ENCODE measurements at regions not wholly inside any gene's neighbourhood (a gene's known extent, or its start where the extent isn't known, plus 50 kb on each side); places are given as distances from the start of the nearest gene placed in this dataset.

DNA sequence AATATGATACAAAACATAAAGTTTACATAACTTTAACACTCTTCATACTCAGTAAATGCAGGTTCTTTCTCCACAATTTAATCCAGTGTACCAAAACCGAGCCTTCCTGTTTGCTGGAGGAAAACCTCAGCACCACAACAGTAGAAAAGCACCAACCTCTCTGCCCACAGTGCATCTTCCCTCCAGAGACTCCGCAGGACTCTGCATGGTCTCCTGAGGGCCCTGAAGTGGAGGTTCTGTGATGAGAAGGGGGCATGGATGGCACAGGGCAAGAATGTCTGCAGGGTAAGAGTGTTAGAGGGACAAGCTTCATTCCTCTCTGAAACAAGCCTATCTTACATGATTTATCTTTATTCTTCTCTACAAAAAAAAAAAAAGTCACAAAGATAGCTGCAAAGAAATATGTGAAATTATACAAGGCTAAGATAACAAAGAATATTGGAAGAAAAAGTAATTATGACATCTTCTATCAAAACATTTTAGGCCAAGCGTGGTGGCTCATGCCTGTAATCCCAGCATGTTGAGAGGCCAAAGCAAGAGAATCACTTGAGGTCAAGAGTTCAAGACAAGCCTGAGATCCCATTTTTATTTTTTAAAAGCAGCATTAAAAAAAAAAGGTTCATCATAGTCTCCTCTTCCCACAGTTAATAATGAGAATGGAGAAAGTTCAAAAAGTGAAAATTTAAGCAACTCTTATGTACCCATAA, 102.0 kb downstream of the VPREB1 start:
- H3K27me3 ChIP-seq (ENCODE audit: low read depth), result peaks cover 89% of the 10 kb centered on the region
- intact Hi-C loops (cut with micrococcal nuclease), result no loop called here

DNA sequence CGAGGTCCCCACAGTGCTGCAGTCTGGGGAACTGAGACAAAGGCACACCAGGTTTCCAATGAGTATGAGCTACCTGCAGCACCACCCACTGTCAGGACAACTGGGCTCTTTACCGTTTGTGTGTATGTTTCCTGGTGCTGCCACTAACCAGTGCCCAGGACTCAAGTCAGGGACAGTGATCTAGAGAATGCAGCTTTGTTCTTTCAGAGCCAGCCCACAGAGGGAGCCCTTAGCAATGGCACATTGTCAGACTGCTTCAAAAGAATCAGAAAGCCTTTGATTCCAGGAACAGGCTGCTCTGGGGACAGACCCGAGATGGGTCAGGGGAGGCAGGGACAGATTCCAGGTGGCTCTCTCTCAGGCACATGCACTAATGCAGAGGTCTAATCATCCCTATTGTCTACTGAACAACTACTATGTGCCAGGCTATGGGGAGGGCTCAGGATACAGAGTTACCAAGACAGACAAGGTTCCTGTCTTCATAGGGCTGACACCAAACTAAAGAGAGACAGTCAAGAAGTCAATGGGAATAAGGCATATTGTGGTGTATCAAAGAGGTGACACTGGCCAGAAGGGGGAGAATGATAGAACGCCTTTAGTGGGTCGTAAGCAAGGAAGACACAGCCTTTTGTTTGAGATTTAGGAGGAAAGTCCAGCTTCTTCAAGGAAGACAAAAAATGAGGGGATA, 103.7 kb downstream of the VPREB1 start:
- no peak for DNase-seq
- H3K36me3 ChIP-seq, result no peaks in the 10 kb centered on the region
- H3K27ac ChIP-seq (replicated peaks), result no peak overlapping the region
- H3K4me1 ChIP-seq, result no peaks in the 10 kb centered on the region
- H3K4me3 ChIP-seq, result no peak overlapping the region
- peaks cover 84% of the 10 kb centered on the region for H3K27me3 ChIP-seq (ENCODE audit: low read depth)
- no peaks in the 10 kb centered on the region for H3K9me3 ChIP-seq (replicated peaks)
- TF ChIP-seq, protein P1, sequence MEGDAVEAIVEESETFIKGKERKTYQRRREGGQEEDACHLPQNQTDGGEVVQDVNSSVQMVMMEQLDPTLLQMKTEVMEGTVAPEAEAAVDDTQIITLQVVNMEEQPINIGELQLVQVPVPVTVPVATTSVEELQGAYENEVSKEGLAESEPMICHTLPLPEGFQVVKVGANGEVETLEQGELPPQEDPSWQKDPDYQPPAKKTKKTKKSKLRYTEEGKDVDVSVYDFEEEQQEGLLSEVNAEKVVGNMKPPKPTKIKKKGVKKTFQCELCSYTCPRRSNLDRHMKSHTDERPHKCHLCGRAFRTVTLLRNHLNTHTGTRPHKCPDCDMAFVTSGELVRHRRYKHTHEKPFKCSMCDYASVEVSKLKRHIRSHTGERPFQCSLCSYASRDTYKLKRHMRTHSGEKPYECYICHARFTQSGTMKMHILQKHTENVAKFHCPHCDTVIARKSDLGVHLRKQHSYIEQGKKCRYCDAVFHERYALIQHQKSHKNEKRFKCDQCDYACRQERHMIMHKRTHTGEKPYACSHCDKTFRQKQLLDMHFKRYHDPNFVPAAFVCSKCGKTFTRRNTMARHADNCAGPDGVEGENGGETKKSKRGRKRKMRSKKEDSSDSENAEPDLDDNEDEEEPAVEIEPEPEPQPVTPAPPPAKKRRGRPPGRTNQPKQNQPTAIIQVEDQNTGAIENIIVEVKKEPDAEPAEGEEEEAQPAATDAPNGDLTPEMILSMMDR (IDR thresholded peaks at IDR 0.05; ENCODE audit: borderline replicate concordance), result peak; percentile 19
- intact Hi-C loops (cut with micrococcal nuclease), result no loop called here

More for the DNA sequence above, 102.0 kb downstream of the VPREB1 start:
- Histone ChIP-seq H3K4me1 (no peaks in the 10 kb centered on the region), H3K4me3 (no peak overlapping the region), H3K36me3 (no peaks in the 10 kb centered on the region), H3K27ac (replicated peaks) (no peak overlapping the region), H3K9me3 (replicated peaks) (no peaks in the 10 kb centered on the region)
- DNase-seq, result no peak
- TF ChIP-seq, protein P1 (IDR thresholded peaks at IDR 0.05; ENCODE audit: borderline replicate concordance), result no peak

DNA sequence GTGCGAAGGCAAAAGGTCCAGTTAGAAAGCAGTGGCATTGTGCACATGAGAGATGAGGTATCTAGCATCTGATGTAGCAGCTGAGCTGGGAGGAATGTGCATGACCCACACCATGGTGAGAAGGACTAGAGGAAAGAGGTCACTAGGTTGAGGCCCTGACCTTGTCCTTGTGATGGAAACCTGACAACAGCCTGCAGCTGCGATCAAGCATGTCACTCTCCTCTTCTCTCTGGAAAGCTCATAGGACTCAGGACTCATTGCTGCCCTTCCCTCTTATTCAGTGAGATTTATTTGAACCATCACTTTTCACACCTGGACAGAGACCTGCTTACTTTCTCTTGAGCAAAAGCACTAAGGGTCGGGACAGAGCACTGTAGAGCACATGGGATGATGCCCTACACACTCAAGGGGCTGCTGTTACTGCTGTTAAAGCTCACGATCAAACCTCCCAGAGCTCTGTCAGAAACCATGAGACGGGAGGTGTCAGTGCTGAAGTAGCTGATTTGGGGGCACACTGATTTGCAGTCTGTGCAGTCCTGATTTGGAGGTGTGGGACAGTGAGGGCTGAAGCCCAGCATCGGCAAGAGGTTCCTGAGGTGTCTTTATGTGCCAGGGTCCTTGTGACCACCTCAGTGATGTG, 104.3 kb downstream of the VPREB1 start:
- H3K27ac ChIP-seq (replicated peaks), result no peak overlapping the region
- no peak overlapping the region for H3K4me3 ChIP-seq
- H3K9me3 ChIP-seq (replicated peaks), result no peaks in the 10 kb centered on the region
- H3K4me1 ChIP-seq, result no peaks in the 10 kb centered on the region
- intact Hi-C loops (cut with micrococcal nuclease), result no loop called here
- peaks cover 79% of the 10 kb centered on the region for H3K27me3 ChIP-seq (ENCODE audit: low read depth)
- no peaks in the 10 kb centered on the region for H3K36me3 ChIP-seq
- DNase-seq, result no peak
- TF ChIP-seq, protein P1 (IDR thresholded peaks at IDR 0.05; ENCODE audit: borderline replicate concordance), result no peak

DNA sequence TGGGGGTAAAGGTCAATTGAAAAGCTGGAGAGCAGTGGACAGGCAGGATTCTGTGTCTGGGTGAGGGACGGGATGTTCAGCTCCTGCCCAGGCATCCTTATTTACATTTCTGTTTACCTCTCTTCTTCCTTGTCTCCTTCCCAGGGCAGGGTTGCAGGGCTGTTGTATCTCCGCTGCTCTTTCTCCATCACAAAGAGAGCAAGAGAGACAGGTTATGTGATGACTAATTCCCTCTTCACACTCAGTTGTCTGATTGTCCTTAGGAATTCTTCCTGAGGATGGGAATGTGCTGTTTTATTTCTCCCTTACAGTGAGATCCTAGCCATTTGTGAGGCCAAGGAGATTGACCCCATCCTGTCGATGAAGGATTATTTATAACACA, 104.9 kb downstream of the VPREB1 start:
- no peaks in the 10 kb centered on the region for H3K4me1 ChIP-seq
- H3K36me3 ChIP-seq, result no peaks in the 10 kb centered on the region
- no peak for DNase-seq
- intact Hi-C loops (cut with micrococcal nuclease), result no loop called here
- H3K27ac ChIP-seq (replicated peaks), result no peak overlapping the region
- H3K27me3 ChIP-seq (ENCODE audit: low read depth), result peaks cover 80% of the 10 kb centered on the region
- no peak overlapping the region for H3K4me3 ChIP-seq
- H3K9me3 ChIP-seq (replicated peaks), result no peaks in the 10 kb centered on the region
- TF ChIP-seq, protein P1 (IDR thresholded peaks at IDR 0.05; ENCODE audit: borderline replicate concordance), result no peak

DNA sequence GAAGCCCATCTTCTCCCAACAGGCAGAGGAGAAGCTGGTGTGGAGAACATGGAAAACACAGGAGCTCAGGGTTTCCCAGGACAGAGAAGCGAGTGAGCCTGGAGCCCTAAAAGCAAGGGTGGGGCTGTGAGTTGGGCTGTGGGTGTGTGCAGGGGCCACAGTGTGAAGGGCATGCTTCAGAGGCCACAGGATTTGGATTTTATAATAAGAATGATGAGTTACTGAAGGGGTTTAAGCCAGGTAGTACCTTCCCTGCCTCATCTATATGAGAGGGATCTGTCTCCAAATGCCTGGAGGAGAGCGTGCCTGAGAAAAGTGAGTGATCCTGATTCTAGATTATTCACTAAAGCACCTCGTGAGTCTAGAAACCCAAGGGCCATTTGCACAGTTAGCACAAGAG, 106.8 kb downstream of the VPREB1 start:
- Histone ChIP-seq H3K36me3 (no peaks in the 10 kb centered on the region), H3K27me3 (ENCODE audit: low read depth) (peaks cover 82% of the 10 kb centered on the region), H3K27ac (replicated peaks) (no peak overlapping the region), H3K4me3 (no peak overlapping the region), H3K9me3 (replicated peaks) (no peaks in the 10 kb centered on the region), H3K4me1 (no peaks in the 10 kb centered on the region)
- intact Hi-C loops (cut with micrococcal nuclease), result no loop called here
- DNase-seq, result no peak
- TF ChIP-seq, protein P1 (IDR thresholded peaks at IDR 0.05; ENCODE audit: borderline replicate concordance), result no peak

Data from left ventricle myocardium inferior (tissue), 1 donor.